IMR-90 (cell line): ENCODE measurements at regions not wholly inside any gene's neighbourhood (a gene's known extent, or its start where the extent isn't known, plus 50 kb on each side); places are given as distances from the start of the nearest gene placed in this dataset.

Source experiments
- ATAC-seq: fragments of 200-7000 bp; cut with Tn5 transposase; 2 replicates; pipeline ENCODE4 v1.9.1; 2020; ENCODE audit warnings: low read depth, mild to moderate bottlenecking, moderate library complexity
- BruUV-seq: library from RNA; stranded (reverse); fragments of 400-500 nt; replicated peaks from 2 replicates; lab custom pipeline; 2021; lab: Mats Ljungman, UMichigan
- CTCF ChIA-PET: fragments of 300-600 bp; formaldehyde crosslinking; extraction: SDS; loops from one replicate; lab custom pipeline; 2021; ENCODE audit warnings: antibody characterized with exemption; lab: Yijun Ruan, JAX
- POLR2A ChIA-PET: fragments of 300-600 bp; sonication (Branson Sonifier 250); formaldehyde crosslinking; loops from one replicate; lab custom pipeline; 2022; ENCODE audit warnings: antibody characterized with exemption; ENCODE audit not compliant: unreplicated experiment; lab: Charles Lee
- DNase-seq: peaks from one replicate; pipeline ENCODE4 v3.0.0; 2013
- H2AFZ ChIP-seq: replicated peaks from 2 replicates; pipeline ENCODE3; 2013; ENCODE audit warnings: low read length, mild to moderate bottlenecking; ENCODE audit not compliant: poor library complexity
- H2AK5ac ChIP-seq: 2 replicates; pipeline ENCODE4 v1.6.1; 2013; ENCODE audit warnings: low read depth, low read length, inconsistent platforms
- H2AK9ac ChIP-seq: replicated peaks from 2 replicates; pipeline ENCODE3; 2013; ENCODE audit warnings: mild to moderate bottlenecking, low read depth, low read length, moderate library complexity; ENCODE audit not compliant: poor library complexity
- H2BK120ac ChIP-seq: 2 replicates; pipeline ENCODE4 v1.6.1; 2013; ENCODE audit warnings: low read depth, low read length, inconsistent platforms
- H2BK15ac ChIP-seq: 3 replicates; pipeline ENCODE4 v1.6.1; 2013; ENCODE audit warnings: low read depth, low read length, inconsistent platforms
- H2BK20ac ChIP-seq: 2 replicates; pipeline ENCODE4 v1.6.1; 2013; ENCODE audit warnings: low read depth, mild to moderate bottlenecking, inconsistent platforms, low read length, moderate library complexity
- H2BK5ac ChIP-seq: 2 replicates; pipeline ENCODE4 v1.6.1; 2013; ENCODE audit warnings: mild to moderate bottlenecking, low read depth, low read length, inconsistent platforms; ENCODE audit not compliant: poor library complexity, severe bottlenecking
- H3K14ac ChIP-seq: replicated peaks from 2 replicates; pipeline ENCODE4 v1.6.1; 2013; ENCODE audit warnings: low read depth, low read length, inconsistent platforms
- H3K18ac ChIP-seq: 2 replicates; pipeline ENCODE4 v1.6.1; 2013; ENCODE audit warnings: low read depth, low read length, control low read depth
- H3K23ac ChIP-seq: 2 replicates; pipeline ENCODE4 v1.6.1; 2013; ENCODE audit warnings: low read depth, low read length, inconsistent platforms
- H3K27ac ChIP-seq: 2 replicates; pipeline ENCODE4 v1.5.1; 2013; ENCODE audit warnings: mild to moderate bottlenecking, control low read depth, low read length; ENCODE audit not compliant: insufficient read depth
- H3K27me3 ChIP-seq: 2 replicates; pipeline ENCODE4 v1.6.1; 2013; ENCODE audit warnings: low read length; ENCODE audit not compliant: control insufficient read depth, insufficient read depth
- H3K36me3 ChIP-seq: 2 replicates; pipeline ENCODE4 v1.6.1; 2013; ENCODE audit warnings: low read length, mixed read lengths; ENCODE audit not compliant: control insufficient read depth, insufficient read depth
- H3K4ac ChIP-seq: 2 replicates; pipeline ENCODE4 v1.6.1; 2013; ENCODE audit warnings: low read depth, low read length, inconsistent platforms
- H3K4me1 ChIP-seq: 2 replicates; pipeline ENCODE4 v1.6.1; 2013; ENCODE audit warnings: low read length, mixed read lengths; ENCODE audit not compliant: control insufficient read depth, insufficient read depth
- H3K4me2 ChIP-seq: 2 replicates; pipeline ENCODE4 v1.6.1; 2013; ENCODE audit warnings: low read depth, mild to moderate bottlenecking, control low read depth, low read length, moderate library complexity
- H3K4me3 ChIP-seq: 2 replicates; pipeline ENCODE4 v1.5.1; 2013; ENCODE audit warnings: low read depth, mild to moderate bottlenecking, control low read depth, low read length, moderate library complexity; ENCODE audit not compliant: insufficient read depth
- H3K56ac ChIP-seq: 2 replicates; pipeline ENCODE4 v1.6.1; 2013; ENCODE audit warnings: low read length, inconsistent platforms; ENCODE audit not compliant: insufficient read depth; ENCODE audit errors: extremely low read depth
- H3K79me1 ChIP-seq, 2 experiments: 2 replicates each; pipeline ENCODE4 v1.6.1; 2013; ENCODE audit warnings: low read length in 2 of 2, inconsistent platforms in 1 of 2, low read depth in 1 of 2
- H3K9ac ChIP-seq: 2 replicates; pipeline ENCODE4 v1.6.1; 2013; ENCODE audit warnings: low read depth, low read length, control low read depth
- H3K9me1 ChIP-seq: 2 replicates; pipeline ENCODE4 v1.6.1; 2013; ENCODE audit warnings: low read length, inconsistent platforms; ENCODE audit not compliant: insufficient read depth
- H3K9me3 ChIP-seq: 2 replicates; pipeline ENCODE4 v1.6.1; 2013; ENCODE audit warnings: low read length; ENCODE audit not compliant: control insufficient read depth, insufficient read depth
- H4K20me1 ChIP-seq: 2 replicates; pipeline ENCODE4 v1.6.1; 2013; ENCODE audit warnings: low read length, inconsistent platforms; ENCODE audit not compliant: insufficient read depth
- H4K5ac ChIP-seq: 2 replicates; pipeline ENCODE4 v1.6.1; 2013; ENCODE audit warnings: mild to moderate bottlenecking, low read depth, low read length, control low read depth
- H4K8ac ChIP-seq, 2 experiments: 2 replicates each; pipeline ENCODE4 v1.6.1; 2013; ENCODE audit warnings: low read depth in 2 of 2, low read length in 2 of 2, control low read depth in 1 of 2, inconsistent platforms in 1 of 2
- H4K91ac ChIP-seq: 2 replicates; pipeline ENCODE4 v1.6.1; 2013; ENCODE audit warnings: low read depth, low read length, inconsistent platforms; ENCODE audit not compliant: insufficient read depth
- BHLHE40 ChIP-seq: fragments of 150-350 bp; IDR thresholded peaks from 2 replicates; pipeline ENCODE4 v1.6.1; 2016; ENCODE audit warnings: mild to moderate bottlenecking, low read depth, low read length
- CEBPB ChIP-seq: IDR thresholded peaks from 2 replicates; pipeline ENCODE4 v1.6.1; 2012; ENCODE audit warnings: low read depth, low read length, improper control_type of control experiment
- CHD1 ChIP-seq: IDR thresholded peaks from 2 replicates; pipeline ENCODE4 v1.6.1; 2012; ENCODE audit warnings: low read depth, low read length, improper control_type of control experiment
- MAFK ChIP-seq: IDR thresholded peaks from 2 replicates; pipeline ENCODE4 v1.6.1; 2012; ENCODE audit warnings: low read depth, low read length, improper control_type of control experiment
- MXI1 ChIP-seq: IDR thresholded peaks from 2 replicates; pipeline ENCODE4 v1.6.1; 2012; ENCODE audit warnings: low read depth, mild to moderate bottlenecking, low read length, moderate library complexity, borderline replicate concordance
- RAD21 ChIP-seq: IDR thresholded peaks from 2 replicates; pipeline ENCODE4 v1.6.1; 2012; ENCODE audit warnings: low read length, improper control_type of control experiment
- RCOR1 ChIP-seq: IDR thresholded peaks from 2 replicates; pipeline ENCODE4 v1.6.1; 2012; ENCODE audit warnings: mild to moderate bottlenecking, low read length, improper control_type of control experiment; ENCODE audit not compliant: insufficient replicate concordance
- RFX5 ChIP-seq: IDR thresholded peaks from 2 replicates; pipeline ENCODE4 v1.8.0; 2012; ENCODE audit warnings: low read depth, mild to moderate bottlenecking, low read length, moderate library complexity
- SMC3 ChIP-seq: fragments of 150-350 bp; IDR thresholded peaks from 2 replicates; pipeline ENCODE4 v1.6.1; 2016; ENCODE audit warnings: low read depth, mild to moderate bottlenecking, antibody characterized with exemption, low read length, moderate library complexity
- WGBS, 2 experiments: methylation state at CpG; one replicate each; pipeline versions ENCODE4 v1.1.5 to v1.1.7; 2013; ENCODE audit warnings: missing lambda C conversion rate in 2 of 2; ENCODE audit not compliant: insufficient read length in 1 of 2; ENCODE audit errors: extremely low coverage in 2 of 2; 5-methylcytosine and 5-hydroxymethylcytosine counted together
- dilution Hi-C: fragments of 300-500 bp; cut with HindIII; formaldehyde crosslinking; loops from one replicate; pipeline ENCODE4 v1.14.3; 2018; ENCODE audit warnings: low sequenced_read_pairs; ENCODE audit not compliant: unreplicated experiment
- in situ Hi-C: fragments of 300-500 bp; cut with MboI; formaldehyde crosslinking; loops from 3 replicates; pipeline ENCODE4 v1.14.3; 2019; ENCODE audit warnings: low sequenced_read_pairs, inconsistent platforms, mixed read lengths
- intact Hi-C: fragments of 100-400 bp; cut with micrococcal nuclease; formaldehyde crosslinking; loops from 2 replicates; pipeline ENCODE4 v1.10.0; 2022
- TF ChIP-seq, protein P1 (sequence below): fragments of 150-350 bp; IDR thresholded peaks from 2 replicates; pipeline ENCODE4 v1.6.1; 2017; ENCODE audit warnings: mild to moderate bottlenecking, antibody characterized with exemption, low read length, low read depth

DNA sequence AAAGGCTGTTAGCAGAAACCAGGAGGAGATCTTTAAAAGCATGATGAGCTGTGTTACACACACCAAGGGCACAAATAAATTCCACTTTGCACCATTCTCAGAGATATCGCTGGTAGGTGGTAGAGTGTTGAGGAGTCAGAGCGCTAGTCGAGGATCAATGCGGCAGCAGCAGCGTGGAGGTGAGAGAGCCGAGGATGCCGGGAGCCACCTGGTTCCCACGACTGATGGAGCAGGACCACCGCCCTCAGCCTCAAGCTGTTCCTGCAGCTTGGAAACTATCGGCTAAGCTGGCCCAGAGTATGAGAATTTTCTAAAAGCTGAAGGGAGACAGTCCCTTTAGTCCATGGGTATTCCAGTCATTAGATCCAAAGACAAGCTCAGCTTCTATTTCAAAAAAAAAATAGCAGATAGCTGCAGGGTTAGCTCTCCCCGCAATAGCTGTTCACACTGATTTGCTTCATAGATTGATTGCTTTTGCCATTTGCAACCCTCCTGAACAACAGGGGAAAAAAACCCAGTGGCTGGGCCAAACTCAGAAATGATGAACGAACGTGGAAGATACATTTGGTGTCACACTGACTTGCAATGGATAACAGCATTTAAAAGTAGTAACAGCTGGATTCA lies 106.2 kb downstream of the LCA5 start:
- Histone ChIP-seq H3K9me1 (no peaks in the 10 kb centered on the region), H2BK120ac (no peak overlapping the region), H2AFZ (no peak overlapping the region), H3K4ac (no peak overlapping the region), H3K27me3 (peaks cover 2% of the 10 kb centered on the region), H3K9me3 (no peaks in the 10 kb centered on the region), H2BK15ac (no peak overlapping the region), H3K56ac (no peak overlapping the region), H3K18ac (no peak overlapping the region), H3K4me3 (no peak overlapping the region), H3K14ac (no peak overlapping the region), H4K5ac (no peak overlapping the region), H3K23ac (no peak overlapping the region), H4K91ac (no peak overlapping the region), H4K20me1 (no peaks in the 10 kb centered on the region), H4K8ac (no peak overlapping the region), H2AK5ac (no peak overlapping the region), H3K9ac (no peak overlapping the region), H2AK9ac (no peak overlapping the region), H3K27ac (no peak overlapping the region), H2BK5ac (no peak overlapping the region), H3K4me1 (no peaks in the 10 kb centered on the region), H3K4me2 (no peak overlapping the region), H2BK20ac (no peak overlapping the region), H3K36me3 (no peaks in the 10 kb centered on the region), H3K79me1 (no peaks in the 10 kb centered on the region)
- in situ Hi-C loops (no loop called here), intact Hi-C loops (no loop called here), dilution Hi-C loops (no loop called here)
- ChIA-PET POLR2A (no interaction called here), CTCF (interaction anchor here (0.6 to 1.0 kb wide), 3 partner anchors 9 to 21 kb away, joined by 3 to 6 read pairs (median 4); no protein-coding TSS in a partner anchor)
- no TSS peak for BruUV-seq
- no peak for TF ChIP-seq MAFK
- no peak for TF ChIP-seq RCOR1
- no peak for TF ChIP-seq CHD1
- no peak for TF ChIP-seq CEBPB
- TF ChIP-seq, protein P1, sequence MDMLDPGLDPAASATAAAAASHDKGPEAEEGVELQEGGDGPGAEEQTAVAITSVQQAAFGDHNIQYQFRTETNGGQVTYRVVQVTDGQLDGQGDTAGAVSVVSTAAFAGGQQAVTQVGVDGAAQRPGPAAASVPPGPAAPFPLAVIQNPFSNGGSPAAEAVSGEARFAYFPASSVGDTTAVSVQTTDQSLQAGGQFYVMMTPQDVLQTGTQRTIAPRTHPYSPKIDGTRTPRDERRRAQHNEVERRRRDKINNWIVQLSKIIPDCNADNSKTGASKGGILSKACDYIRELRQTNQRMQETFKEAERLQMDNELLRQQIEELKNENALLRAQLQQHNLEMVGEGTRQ = no peak
- no peak for TF ChIP-seq MXI1
- TF ChIP-seq SMC3 = no peak
- TF ChIP-seq BHLHE40 = no peak
- no peak for TF ChIP-seq RFX5
- TF ChIP-seq RAD21 = no peak
- DNase-seq (no peak), ATAC-seq (no peak)
- 60% methylated on average over 1 of the region's 13 CpGs; no CpG with 5 or more reads in 1 of the 2 experiments for WGBS, 2 experiments
